Prostate gland (tissue), 2 donors: ENCODE measurements at regions not wholly inside any gene's neighbourhood (a gene's known extent, or its start where the extent isn't known, plus 50 kb on each side); places are given as distances from the start of the nearest gene placed in this dataset.

Experiments used
- DNase-seq: peaks from one replicate; pipeline ENCODE4 v3.0.0-alpha.2; 2019; ENCODE audit warnings: low spot score
- H3K27ac ChIP-seq, 2 donors: fragments of 200-600 bp; sonication (generic); 2 replicates each; pipeline ENCODE4 v1.5.1; 2017 to 2019
- H3K27me3 ChIP-seq: fragments of 200-600 bp; sonication (generic); replicated peaks from 2 replicates; pipeline ENCODE4 v1.5.1; 2019; ENCODE audit not compliant: insufficient read depth
- H3K36me3 ChIP-seq, 2 donors: fragments of 200-600 bp; sonication (generic); 1 replicate in 1 of 2; 2 replicates in 1 of 2; pipeline versions ENCODE4 v1.5.1 to v1.8.1; 2017 to 2019
- H3K4me1 ChIP-seq: fragments of 200-600 bp; sonication (generic); replicated peaks from 2 replicates; pipeline ENCODE4 v1.5.1; 2019
- H3K4me3 ChIP-seq, 2 donors: fragments of 200-600 bp; sonication (generic); 2 replicates each; pipeline ENCODE4 v1.5.1; 2017 to 2019
- H3K9me3 ChIP-seq: fragments of 200-600 bp; sonication (generic); 2 replicates; pipeline ENCODE4 v1.5.1; 2017
- POLR2A ChIP-seq: fragments of 450-650 bp; IDR thresholded peaks from one replicate; pipeline ENCODE4 v1.6.1; 2016; ENCODE audit warnings: antibody characterized with exemption, mild to moderate bottlenecking
- POLR2AphosphoS5 ChIP-seq: sonication (generic); formaldehyde crosslinking; IDR thresholded peaks from one replicate; pipeline ENCODE4 v1.6.1; 2017; ENCODE audit warnings: antibody characterized with exemption
- WGBS: methylation state at CpG from one replicate; pipeline ENCODE4 v1.1.5; 2018; 5-methylcytosine and 5-hydroxymethylcytosine counted together
- intact Hi-C: fragments of 100-400 bp; cut with DNase I; formaldehyde crosslinking; loops from one replicate; pipeline ENCODE4 v1.14.2; 2022
- TF ChIP-seq, protein P1 (sequence below), 4 experiments: fragments of 200-600 bp in 2 of 4; fragments of 450-650 bp in 2 of 4; sonication (generic) in 2 of 4; IDR thresholded peaks; 1 replicate in 3 of 4; 2 replicates in 1 of 4; pipeline ENCODE4 v1.5.1; 2016 to 2019; ENCODE audit warnings: antibody characterized with exemption in 4 of 4, mild to moderate bottlenecking in 2 of 4, moderate library complexity in 2 of 4

DNA sequence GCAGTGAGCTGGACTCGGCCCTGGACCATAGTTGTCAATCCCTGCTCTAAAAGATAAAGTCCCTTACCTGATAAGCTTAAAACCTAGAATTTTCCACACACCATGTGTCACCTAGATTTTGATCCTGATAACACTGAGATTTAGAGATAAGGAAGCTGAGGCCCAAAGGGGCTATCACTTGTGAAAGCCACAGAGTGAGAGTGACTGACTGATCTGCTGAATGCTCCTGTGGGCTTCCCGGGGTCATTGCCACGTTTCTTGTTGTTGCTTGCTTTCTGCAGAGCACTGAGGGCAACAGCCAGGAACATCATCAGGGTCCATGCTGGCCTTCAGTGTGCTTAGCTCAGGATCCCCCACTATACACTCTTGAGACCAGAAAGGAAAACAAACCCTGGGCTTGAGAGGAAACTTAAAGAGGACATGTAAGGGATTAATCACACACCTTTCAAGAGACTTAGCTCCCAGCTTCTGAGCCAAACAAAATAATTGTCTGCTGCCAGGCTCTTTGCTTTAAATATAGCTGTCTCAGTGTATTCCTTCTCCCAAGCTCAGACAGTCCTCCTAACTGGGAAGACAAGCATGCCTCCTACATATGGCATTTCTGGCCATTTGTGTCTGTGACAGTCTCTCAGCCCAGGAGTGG is 82.6 kb upstream of the ARHGAP5 start:
- DNase-seq = no peak
- H3K27ac ChIP-seq = no peak overlapping the region
- TF ChIP-seq POLR2AphosphoS5 (no peak), POLR2A (no peak)
- TF ChIP-seq, protein P1, sequence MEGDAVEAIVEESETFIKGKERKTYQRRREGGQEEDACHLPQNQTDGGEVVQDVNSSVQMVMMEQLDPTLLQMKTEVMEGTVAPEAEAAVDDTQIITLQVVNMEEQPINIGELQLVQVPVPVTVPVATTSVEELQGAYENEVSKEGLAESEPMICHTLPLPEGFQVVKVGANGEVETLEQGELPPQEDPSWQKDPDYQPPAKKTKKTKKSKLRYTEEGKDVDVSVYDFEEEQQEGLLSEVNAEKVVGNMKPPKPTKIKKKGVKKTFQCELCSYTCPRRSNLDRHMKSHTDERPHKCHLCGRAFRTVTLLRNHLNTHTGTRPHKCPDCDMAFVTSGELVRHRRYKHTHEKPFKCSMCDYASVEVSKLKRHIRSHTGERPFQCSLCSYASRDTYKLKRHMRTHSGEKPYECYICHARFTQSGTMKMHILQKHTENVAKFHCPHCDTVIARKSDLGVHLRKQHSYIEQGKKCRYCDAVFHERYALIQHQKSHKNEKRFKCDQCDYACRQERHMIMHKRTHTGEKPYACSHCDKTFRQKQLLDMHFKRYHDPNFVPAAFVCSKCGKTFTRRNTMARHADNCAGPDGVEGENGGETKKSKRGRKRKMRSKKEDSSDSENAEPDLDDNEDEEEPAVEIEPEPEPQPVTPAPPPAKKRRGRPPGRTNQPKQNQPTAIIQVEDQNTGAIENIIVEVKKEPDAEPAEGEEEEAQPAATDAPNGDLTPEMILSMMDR (IDR thresholded peaks at IDR 0.05) = no peak
- intact Hi-C loops = no loop called here
- H3K36me3 ChIP-seq = no peaks in the 10 kb centered on the region
- H3K9me3 ChIP-seq = no peaks in the 10 kb centered on the region
- H3K4me3 ChIP-seq = no peak overlapping the region
- peaks cover 4% of the 10 kb centered on the region for H3K4me1 ChIP-seq
- no peaks in the 10 kb centered on the region for H3K27me3 ChIP-seq
- WGBS = 64% methylated on average over 3 of the region's 3 CpGs

DNA sequence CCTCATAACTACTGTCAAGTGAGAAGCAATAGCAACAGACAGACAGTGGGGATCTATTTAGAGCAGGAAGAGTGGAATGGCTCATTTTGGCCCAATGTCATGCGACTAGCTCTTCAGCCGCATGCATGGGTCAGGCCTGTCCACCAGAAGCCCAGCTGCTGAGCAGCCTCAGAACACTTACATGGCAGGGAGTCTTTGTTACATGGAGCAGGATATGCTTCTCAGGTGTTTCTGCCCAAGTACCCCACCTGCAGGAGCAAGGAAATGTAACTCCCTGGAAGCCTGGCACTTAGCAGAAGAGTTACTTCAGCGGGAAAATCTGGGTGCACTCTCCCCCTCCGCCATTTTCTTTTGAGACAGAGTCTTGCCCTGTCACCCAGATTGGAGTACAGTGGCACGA is 73.5 kb upstream of the ARHGAP5 start:
- no peak for TF ChIP-seq POLR2AphosphoS5
- TF ChIP-seq POLR2A = no peak
- TF ChIP-seq, protein P1 (IDR thresholded peaks at IDR 0.05) = no peak
- H3K36me3 ChIP-seq = no peaks in the 10 kb centered on the region
- 96% methylated on average over 5 of the region's 5 CpGs for WGBS
- intact Hi-C loops = no loop called here
- H3K4me1 ChIP-seq = no peaks in the 10 kb centered on the region
- no peaks in the 10 kb centered on the region for H3K9me3 ChIP-seq
- H3K27ac ChIP-seq = no peak overlapping the region
- H3K27me3 ChIP-seq = no peaks in the 10 kb centered on the region
- no peak overlapping the region for H3K4me3 ChIP-seq
- DNase-seq = no peak

DNA sequence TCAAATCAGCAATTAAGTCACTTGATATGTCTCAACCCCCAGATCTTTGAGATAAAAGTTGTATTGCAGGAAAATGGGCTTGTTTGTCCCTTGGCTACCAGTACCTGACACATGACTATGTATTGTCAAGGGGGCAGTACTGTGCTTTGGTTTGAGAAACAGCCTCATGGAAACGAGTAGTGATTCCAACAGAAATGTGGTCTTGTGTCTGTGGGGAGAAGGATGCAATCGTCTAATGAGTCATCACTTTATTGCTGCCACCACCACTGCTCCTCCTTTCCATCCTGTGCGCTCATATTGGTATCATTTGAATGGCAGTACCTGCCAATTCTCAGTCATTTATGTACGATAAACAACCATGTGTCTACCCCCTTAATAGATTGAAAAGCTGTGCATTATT is 72.8 kb upstream of the ARHGAP5 start:
- Histone ChIP-seq H3K36me3 (no peaks in the 10 kb centered on the region), H3K27ac (no peak overlapping the region), H3K9me3 (no peaks in the 10 kb centered on the region), H3K27me3 (no peaks in the 10 kb centered on the region), H3K4me3 (no peak overlapping the region), H3K4me1 (no peaks in the 10 kb centered on the region)
- intact Hi-C loops = no loop called here
- no peak for DNase-seq
- WGBS = 77% methylated on average over 4 of the region's 4 CpGs
- TF ChIP-seq, protein P1 (IDR thresholded peaks at IDR 0.05) = no peak
- TF ChIP-seq POLR2A (no peak), POLR2AphosphoS5 (no peak)

DNA sequence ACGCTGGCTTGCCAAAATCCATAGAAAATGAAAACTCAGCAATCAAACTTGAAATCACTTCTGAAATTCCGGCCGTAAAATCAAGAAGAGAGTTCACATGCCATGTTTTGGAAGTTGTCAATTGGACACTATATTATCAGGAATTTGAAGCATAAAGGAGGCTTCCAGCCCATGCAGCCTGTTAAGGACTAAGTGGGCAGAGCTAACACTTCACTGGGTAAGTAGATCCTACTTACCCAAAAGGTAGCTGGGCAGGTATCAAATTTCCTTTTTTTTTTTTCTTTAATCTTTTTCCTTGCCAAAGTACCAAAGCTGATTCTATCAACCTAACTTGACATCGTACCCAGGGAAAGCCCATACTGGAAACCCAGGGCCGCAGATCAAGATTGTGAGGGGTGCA is 71.5 kb upstream of the ARHGAP5 start:
- no peaks in the 10 kb centered on the region for H3K36me3 ChIP-seq
- H3K4me3 ChIP-seq = no peak overlapping the region
- H3K9me3 ChIP-seq = no peaks in the 10 kb centered on the region
- TF ChIP-seq, protein P1 (IDR thresholded peaks at IDR 0.05) = no peak
- TF ChIP-seq POLR2A = no peak
- no peak for TF ChIP-seq POLR2AphosphoS5
- no peak overlapping the region for H3K27ac ChIP-seq
- H3K27me3 ChIP-seq = no peaks in the 10 kb centered on the region
- intact Hi-C loops = no loop called here
- DNase-seq = no peak
- WGBS = 84% methylated on average over 5 of the region's 5 CpGs
- no peaks in the 10 kb centered on the region for H3K4me1 ChIP-seq
